ENCODE measurements at regions not wholly inside any gene's neighbourhood (a gene's known extent, or its start where the extent isn't known, plus 50 kb on each side); places are given as distances from the start of the nearest gene placed in this dataset.
"Not testable (repeated sequence)": the region's sequence is repeated elsewhere in the genome, so short reads cannot be mapped to it uniquely, and the experiment has no call there.

DNA sequence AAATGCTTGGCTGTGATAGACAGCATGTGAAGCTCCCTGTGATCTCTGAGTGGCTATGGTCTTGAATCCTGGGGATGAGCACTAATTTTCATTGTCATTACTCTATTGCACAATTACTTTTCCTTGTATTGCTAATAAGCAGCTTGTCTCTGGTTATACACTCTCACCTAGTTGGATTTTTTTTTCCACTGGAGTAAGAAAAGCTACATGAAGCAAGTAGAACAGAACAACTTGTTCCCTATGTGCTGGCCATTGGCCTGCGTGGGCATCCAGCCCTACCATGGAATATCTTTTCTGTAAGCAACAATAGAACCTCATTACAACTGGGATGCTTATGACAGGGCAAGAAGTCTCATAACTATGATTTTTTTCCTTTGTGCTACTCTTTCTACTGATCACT is 807.4 kb downstream of the TNS3 start:
- no peak for DNase-seq (ENCODE audit: extremely low read depth, low read depth)

DNA sequence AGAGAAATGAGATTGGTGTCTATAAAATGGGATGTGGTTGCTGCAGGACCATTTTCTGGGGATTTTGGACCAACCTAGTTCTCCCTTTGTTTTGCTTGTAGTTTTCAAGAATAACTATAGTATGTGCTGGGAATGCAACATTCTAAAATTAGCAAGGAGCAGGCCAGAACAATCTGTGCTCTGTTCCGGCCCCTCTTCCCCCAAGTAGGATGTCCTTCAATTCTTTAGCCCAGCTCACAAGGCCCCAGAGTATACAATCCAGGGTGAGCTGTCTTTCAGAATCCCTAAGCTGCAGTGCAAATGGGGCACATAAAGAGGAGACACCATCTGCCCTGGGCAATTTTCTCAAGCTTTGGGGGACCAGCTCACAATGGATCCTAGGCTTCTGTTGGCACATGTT is 809.1 kb downstream of the TNS3 start:
- no peak for DNase-seq (ENCODE audit: extremely low read depth, low read depth)

DNA sequence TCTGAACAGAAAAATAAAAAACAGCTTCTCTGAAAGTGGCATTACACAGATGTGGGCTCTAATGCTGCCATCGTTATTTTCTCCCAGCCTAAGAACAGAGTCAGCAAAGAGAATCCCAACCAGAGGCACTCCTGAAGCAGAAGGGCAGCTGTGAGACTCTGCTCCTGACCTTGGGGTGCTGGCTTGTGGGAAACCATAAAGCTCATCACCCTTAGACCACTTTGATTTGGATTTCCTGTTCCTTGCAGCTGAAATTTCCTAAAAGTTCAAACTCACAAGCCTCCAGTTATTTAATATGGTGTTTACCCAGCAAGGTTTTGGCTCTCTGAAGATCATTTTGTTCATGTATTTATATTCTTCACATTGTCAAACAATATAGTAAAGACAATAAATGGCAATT is 814.8 kb downstream of the TNS3 start:
- no peak for DNase-seq (ENCODE audit: extremely low read depth, low read depth)

DNA sequence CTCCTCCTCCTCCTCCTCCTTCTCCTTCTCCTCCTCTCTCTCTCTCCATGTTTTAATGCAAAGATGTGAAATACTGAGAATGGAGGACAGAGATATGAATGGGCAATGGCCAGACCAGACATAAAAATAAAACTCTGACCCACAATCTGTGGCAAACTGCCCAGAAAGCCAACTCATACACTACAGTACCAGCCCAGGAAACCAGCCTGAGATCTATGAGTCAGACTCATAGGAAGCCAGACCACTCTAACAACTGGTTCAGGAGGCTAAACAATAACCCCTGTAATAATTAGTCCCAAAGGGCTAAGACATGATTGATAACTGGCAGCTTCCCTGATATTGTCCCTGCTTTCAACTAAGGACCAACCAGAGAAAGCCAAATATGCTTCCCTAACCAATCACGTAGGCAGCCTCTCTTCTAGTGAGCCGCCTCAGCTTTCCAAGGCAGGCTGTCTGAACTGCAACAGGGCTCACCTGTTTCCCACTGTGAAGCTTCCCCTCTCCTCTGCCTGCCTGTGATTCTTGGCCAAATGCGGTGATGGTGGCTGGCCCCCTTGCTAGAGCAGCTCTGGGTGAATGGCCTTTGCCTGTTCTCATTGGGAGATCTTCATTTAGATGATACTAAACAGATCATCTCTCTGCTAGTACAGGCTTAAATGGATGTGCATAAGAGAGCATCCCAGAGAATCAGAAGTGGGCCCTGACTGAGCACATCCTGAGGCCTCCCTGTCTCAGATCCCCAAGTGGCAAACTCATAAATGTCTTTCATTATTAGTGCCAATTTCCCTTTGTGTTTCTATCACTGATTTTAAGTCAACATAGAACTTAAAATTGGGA is 817.6 kb downstream of the TNS3 start:
- DNase-seq (ENCODE audit: extremely low read depth, low read depth) = peak; percentile 77

DNA sequence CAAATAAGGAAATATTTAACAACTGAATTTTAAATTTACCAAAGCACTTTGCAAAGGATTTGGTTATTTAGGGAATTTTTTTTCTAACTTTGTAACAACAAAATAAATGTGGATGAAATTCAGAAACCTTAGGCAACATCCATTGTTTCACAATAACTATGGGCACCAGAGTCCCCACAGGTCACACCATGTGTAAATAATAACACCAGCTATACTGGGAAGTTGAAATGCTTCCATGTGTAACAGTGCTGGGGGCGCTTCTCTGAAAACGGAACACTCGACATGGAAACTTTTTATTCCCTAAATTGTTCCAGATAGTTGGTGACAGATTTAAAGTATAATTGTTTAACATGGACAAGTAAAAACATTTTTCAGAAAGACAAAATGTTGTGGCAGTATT is 818.6 kb downstream of the TNS3 start:
- DNase-seq (ENCODE audit: extremely low read depth, low read depth) = no peak

DNA sequence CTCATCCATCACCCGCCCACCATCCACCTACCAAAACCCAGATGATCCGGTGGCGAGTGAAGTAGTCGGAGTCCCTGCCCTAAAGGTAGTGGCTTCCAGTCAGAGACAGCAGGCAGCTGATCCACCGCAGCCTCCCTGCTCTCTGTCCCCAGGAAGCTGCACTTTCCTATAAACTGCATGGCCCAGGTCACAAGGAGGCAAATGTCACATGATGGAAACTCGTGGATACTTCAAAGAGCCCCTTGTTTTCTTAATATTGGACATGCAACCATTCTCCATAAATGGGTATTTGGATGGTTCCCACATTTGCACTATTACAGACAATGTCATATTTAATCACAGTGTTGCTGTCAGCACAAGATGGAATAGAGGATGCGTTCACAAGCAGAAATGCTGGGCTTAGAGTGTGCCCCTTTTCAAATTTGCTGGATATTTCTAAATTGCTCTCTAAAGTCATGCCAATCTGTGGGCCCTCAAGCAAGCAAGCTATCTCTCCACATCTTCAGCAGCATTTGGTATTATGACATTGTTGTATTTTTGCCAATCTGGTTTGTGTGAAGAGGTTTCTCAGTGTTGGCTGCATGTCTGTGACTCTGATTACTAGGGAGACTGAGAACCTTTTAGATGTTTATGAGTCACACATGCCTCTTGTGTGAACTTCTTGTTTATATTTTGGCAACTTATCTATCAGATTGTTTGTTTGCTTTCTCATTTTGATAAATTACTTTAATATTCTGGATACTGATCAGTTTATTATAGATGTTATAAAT is 822.0 kb downstream of the TNS3 start:
- no peak for DNase-seq (ENCODE audit: extremely low read depth, low read depth)

DNA sequence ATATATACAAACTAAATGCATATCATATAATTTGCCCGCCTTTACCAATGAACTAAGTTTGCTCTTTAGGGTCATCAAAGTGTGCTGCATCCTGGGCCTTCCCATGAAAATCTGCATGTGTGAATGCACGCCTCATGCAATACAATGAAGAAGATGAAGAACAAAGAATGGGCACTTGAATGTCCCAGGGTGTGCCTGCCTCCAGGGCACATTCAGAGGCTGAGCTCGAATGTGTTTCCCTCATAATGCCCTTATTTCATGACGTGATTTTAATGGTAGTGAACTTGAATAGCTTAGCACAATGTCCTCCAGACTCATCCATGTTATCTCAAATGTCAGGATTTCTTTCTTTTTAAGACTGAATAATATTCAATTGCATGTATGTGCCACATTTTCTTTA is 824.9 kb downstream of the TNS3 start:
- DNase-seq (ENCODE audit: extremely low read depth, low read depth) = no peak

DNA sequence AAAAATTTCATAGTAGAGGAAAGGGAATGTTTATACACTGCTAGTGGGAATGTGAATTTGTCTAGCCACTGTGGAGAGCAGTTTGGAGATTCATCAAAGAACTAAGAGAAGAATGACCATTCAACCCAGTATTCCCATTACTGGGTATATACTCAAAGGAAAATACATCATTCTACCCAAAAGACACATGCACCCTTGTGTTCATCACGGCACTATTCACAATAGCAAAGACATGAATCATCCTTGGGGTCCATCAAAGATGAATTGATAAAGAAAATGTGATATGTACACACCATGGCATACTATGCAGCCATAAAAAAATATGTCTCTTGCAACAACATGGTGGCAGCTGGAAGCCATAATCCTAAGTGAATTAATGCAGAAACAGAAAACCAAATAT is 825.7 kb downstream of the TNS3 start:
- DNase-seq (ENCODE audit: extremely low read depth, low read depth) = no peak

DNA sequence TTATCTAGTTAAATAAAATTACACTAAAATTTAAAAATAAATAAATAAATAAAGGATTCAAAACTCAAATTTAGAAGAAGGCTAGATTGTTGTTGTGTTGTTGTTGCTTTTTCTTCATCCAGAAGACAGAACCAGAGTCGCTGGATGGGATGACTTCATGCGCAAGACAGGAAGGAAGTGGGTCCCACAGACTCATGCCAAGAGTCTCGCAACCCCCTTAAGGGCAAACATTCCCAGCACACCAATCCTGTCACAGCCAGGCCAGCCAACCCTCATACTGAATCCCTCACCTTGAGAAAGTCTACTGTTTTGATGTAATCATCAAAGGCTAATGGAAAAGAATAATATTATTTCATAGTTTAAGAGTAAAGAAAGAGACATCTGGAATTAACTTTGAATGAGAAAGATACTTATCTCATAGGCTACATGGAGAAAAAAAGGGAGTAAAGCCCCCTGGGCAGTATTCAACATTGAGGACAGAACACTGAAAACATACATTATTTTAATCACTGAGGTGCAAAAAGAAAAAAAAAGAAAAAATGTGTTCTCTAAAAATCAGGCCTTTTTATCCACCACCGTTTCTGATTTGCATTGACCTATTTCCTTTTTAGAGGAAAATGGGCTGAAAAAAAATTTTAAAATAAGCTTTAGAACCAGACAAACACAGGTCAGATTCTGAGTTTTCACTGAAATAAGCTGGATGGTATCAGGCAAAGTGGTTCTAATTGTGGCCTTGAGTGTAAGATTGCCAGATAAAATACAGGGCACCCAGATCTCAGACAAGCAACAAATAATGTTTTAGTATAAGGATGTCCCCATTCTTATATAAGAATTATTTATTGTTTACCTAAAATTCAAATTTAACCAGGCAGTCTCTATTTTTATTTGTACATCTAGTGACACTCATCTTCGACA is 826.5 kb downstream of the TNS3 start:
- DNase-seq (ENCODE audit: extremely low read depth, low read depth) = no peak

DNA sequence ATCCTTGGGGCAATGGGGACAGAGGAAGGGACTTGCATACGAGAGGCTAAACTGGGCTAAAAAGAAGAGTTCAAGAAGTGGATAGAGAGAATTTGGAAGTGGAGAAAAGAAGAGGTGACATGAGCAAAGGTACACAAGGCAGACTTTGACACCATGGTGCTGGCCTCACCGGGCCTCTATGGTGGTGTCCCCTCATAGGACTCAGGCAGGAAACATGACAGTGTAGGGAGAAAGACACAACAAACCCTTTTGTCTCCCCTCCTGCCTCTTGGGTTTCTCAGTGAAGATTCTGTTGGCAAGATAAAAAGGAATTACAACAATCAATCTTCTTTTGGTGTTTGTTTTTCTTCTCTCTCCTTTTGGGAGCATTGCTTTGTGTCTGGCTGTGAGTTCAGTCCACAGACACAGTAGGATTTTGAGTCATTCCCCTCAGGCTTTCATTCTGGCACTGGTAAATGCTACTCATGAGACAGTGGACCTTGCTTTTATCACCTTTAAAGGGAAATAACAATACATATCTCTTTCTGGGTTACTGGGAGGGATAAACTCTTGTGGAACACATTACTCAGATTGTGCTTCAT is 827.7 kb downstream of the TNS3 start:
- DNase-seq (ENCODE audit: extremely low read depth, low read depth) = no peak

DNA sequence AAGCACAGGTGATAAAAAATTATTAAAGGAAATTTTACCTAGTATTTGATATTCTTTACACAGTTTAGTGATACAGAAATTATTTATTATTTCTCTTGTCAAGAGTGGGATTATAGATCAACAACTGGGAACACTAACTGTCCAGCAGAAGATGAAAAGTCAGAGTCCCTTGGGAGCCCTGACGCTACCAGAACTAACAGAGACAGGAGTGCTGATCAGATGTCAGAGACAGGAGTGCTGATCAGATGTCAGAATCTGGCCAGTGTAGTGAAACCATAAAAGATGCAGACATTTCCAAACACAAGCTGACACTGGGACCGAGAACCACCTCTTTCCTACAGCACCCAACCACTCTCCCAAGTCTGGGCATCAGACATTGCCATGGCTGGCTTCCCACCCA is 828.2 kb downstream of the TNS3 start:
- no peak for DNase-seq (ENCODE audit: extremely low read depth, low read depth)

DNA sequence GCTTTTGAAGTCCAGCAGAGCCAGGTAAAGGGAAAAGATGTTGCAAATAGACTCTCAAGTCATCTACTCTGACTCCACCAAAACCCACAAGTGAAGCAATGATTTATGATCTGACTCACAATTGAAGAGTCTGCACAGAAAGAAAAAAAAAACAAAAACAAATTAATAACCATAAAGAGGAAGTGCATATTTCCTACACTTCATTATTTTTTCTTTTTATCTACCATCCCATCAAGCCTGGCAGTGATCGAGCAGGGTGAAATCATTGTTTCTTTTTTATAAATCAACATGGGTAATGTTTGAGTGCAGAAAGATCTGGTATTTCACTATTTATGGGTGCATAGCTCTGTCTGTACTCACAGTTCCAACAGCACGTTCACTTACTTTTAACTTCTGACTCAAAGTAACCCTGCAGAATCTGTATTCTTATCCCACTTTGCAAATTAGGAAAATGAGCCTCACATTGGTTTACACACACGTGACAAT is 829.0 kb downstream of the TNS3 start:
- DNase-seq (ENCODE audit: extremely low read depth, low read depth) = peak; percentile 7

DNA sequence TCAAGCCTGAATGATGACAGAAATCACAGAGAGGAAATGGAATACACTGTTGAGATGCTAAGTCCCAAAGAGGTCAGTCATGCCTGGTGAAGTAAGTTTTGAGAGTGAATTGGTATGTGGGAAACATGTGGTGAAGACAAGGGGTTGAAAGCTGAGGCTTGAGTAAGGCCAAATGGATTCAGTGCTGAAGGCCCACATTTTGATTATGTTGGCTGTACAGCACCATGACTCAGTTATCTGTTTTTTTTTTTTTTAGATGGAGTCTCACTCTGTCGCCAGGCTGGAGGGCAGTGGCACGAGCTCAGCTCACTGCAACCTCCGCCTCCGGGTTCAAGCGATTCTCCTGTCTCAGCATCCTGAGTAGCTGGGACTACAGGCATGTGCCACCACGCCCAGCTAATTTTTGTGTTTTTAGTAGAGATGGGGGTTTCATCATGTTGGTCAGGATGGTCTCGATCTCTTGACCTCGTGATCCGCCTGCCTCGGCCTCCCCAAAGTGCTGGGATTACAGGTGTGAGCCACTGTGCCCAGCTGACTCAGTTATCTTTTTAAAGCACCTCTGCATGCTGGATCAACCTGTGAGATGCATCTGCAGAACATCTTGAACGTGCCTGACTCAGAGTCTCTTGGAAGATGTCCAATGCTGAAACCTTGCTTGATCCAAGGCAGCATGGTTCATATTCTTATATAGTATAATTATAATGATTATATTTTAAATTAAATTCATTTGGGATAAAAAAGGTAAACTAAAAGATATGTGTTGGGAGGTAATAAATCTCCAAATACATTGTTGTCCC is 829.8 kb downstream of the TNS3 start:
- DNase-seq (ENCODE audit: extremely low read depth, low read depth) = not testable (repeated sequence)

DNA sequence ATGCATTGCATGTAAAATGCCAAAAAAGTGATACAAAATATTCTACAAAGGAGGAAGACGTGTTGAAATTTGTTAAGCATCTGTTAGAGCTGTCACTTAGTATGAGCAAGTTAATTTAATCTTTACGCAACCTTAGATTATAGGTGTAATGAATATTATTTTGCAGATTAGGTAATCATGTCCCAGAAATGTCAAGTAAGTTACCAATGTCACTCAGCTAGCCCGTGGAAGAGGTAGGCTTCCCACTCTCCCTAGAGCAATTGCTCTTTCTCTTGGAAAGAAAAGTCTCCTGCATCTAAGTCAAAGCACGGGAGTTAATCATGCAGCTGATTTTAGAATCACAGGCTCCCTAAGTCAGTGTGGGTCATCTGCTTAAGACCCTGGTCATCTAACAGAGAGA is 830.4 kb upstream of the IGFBP3 start:
- DNase-seq (ENCODE audit: extremely low read depth, low read depth) = no peak

DNA sequence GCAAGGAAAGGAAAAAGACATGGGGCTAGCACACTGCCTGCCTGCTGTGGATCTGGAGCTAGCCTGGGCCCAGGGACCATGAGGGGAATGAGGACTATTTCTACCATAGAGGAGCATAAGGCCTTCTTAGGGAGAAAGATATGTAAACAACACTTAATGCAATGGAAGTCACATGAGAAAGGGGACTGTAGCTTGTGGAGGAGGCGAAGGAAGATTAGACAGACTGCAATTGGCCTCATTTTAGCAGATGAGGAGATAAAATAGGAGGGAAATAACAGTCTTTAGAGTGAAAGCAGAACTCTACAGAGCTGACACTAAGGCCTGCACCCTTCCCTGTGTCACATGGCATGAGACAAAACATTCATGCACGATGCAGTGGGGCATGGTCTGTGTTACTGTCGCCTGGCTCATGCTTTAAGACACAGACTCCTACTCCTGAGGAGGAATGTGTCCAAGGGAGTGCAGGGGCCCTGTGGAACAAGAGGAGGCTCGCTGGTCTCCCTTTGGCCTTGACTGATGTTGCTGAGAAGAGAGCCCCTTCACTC is 829.3 kb upstream of the IGFBP3 start:
- DNase-seq (ENCODE audit: extremely low read depth, low read depth) = no peak

DNA sequence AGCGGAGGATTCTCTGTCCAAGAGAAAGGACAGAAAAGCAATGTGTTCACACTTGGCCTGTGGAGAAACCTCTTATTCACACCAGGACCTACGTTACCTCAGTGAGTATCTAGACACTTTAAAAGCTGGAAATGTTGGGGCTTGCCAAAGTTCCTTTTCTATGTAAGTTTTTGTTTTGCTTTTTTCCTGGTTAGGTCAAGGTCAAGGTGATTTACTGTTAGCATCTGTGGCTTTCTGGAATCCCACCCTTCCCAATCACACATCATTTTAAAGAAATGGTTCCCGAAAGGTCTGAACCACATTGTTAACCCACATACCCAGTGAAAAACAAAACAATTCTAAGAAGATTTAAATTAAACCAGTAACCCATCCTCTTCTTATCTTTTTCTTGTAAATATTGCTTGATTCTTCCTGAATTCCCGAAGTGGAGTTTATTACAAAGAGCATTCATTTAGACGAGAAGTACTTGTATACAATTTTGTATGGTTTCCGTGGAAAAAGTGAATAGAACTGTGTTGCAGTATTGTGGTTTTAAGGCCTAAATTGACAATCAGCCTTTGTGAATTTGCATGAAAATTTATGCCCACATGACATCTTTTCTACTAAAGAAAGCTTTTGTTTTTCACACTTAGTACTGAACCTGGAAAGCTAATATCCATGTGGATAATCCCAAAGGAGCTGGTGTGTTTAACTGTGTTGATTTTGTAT is 827.0 kb upstream of the IGFBP3 start:
- DNase-seq (ENCODE audit: extremely low read depth, low read depth) = no peak

DNA sequence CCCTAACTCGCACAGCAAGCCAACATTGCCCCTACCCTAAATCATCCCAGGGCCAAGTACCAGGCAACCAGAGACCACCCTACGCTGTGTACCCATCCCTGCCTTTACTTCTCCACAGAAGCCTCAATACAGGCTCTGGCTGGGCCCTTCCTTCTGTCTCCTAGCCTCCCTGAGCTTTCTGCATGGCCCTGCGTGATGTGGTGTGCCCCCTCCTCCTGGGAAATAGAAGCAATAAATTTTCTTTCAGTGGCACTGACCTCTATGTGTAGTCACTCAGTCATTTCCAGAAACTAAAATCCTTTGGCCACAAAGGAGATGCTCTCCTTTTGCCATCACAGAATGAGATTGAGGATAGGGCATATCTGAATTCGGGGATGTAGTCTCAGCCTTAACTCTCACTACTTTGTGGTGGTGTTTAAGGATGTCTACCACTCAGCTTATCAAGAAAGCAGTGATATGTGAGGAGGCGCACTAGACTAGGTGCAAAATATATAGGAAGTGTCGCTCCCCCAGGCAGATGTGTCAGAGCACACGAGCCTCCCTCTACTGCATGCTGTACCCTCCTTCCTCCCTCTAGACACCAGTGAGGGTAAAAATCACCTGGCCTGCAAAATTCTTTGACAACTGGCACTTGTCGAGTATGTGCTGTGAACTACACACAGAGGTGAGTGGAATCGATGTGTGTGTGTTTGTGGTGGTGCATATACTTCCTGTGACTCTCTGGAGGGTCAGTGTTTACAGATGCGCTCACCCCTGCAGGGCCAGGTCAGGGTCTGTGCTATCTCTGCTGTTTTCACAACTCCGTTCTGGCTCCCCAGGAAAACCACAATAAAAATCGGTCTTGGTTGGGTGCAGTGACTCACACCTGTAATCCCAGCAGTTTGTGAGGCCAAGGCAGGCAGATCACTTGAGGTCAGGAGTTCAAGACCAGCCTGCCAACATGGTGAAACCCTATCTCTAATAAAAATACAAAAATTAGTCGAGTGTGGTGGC is 825.9 kb upstream of the IGFBP3 start:
- DNase-seq (ENCODE audit: extremely low read depth, low read depth) = no peak

DNA sequence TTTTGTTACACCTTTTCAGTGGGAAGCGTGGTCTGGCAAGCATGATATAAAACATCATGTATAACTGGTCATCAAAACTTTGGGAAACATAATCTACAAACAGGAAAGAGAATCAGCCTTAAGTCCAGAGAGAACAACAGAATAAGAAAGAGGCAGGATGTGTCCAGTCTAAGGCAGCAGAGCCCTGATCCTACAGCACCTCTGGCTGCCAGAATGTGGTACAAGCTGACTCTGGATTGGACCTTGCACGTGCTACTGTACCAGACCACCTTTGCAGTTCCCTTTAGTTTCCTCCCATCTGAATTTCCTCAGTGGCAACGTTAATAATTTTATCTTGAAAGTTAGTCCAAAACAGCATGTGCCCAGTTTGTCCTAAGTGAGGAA is 824.6 kb upstream of the IGFBP3 start:
- DNase-seq (ENCODE audit: extremely low read depth, low read depth) = no peak

All from NCI-H460 (cell line).